ENCODE measurements at regions not wholly inside any gene's neighbourhood (a gene's known extent, or its start where the extent isn't known, plus 50 kb on each side); places are given as distances from the start of the nearest gene placed in this dataset.

- H3K4me2 ChIP-seq (ENCODE audit: low read length), result no peak overlapping the region
- TF ChIP-seq MXI1 (conservative IDR thresholded peaks at IDR 0.05; ENCODE audit: poor library complexity, severe bottlenecking) (no peak), EP300 (conservative IDR thresholded peaks at IDR 0.05; ENCODE audit: poor library complexity, severe bottlenecking) (no peak), REST (IDR thresholded peaks at IDR 0.05; ENCODE audit: borderline replicate concordance) (no peak), EZH2 (IDR thresholded peaks at IDR 0.05; ENCODE audit: borderline replicate concordance, insufficient read depth, low read length, poor library complexity, severe bottlenecking) (no peak), SMC3 (conservative IDR thresholded peaks at IDR 0.05; ENCODE audit: poor library complexity) (no peak), RAD21 (conservative IDR thresholded peaks at IDR 0.05) (no peak), TAF1 (IDR thresholded peaks at IDR 0.05; ENCODE audit: low read depth) (no peak), CTCF (IDR thresholded peaks at IDR 0.05; ENCODE audit: poor library complexity, severe bottlenecking) (no peak), POLR2AphosphoS5 (IDR thresholded peaks at IDR 0.05) (no peak)
- H3K4me3 ChIP-seq (ENCODE audit: low read length), result no peak overlapping the region
- H3K9me2 ChIP-seq (ENCODE audit: insufficient read depth, low read length), result no peaks in the 10 kb centered on the region
- H3K9me3 ChIP-seq (ENCODE audit: low read length), result no peaks in the 10 kb centered on the region
- H3K27me3 ChIP-seq (ENCODE audit: insufficient read depth, low read depth, low read length), result no peaks in the 10 kb centered on the region
- no peaks in the 10 kb centered on the region for H3K36me3 ChIP-seq (ENCODE audit: insufficient read depth, low read length)
- no peaks in the 10 kb centered on the region for H4K20me1 ChIP-seq (ENCODE audit: insufficient read depth)
- no peaks in the 10 kb centered on the region for H3K79me2 ChIP-seq (replicated peaks; ENCODE audit: insufficient read depth, low read length)
- H3K27ac ChIP-seq (ENCODE audit: low read length), result no peak overlapping the region
- H3F3A ChIP-seq (ENCODE audit: insufficient read depth, low read length, poor library complexity, severe bottlenecking), result no peaks in the 10 kb centered on the region
- H2AFZ ChIP-seq (ENCODE audit: low read depth, low read length), result no peak overlapping the region
- H3K9ac ChIP-seq (ENCODE audit: low read length), result no peak overlapping the region
Observed at GRCh38 chr1:244962130-244962529, 97.8 kb upstream of the HNRNPU start.

GRCh38 chr1:244960904-244961303 lies 96.6 kb upstream of the HNRNPU start:
- no peak overlapping the region for H3K27ac ChIP-seq (ENCODE audit: low read length)

More at GRCh38 chr1:244960904-244961303, 96.6 kb upstream of the HNRNPU start:
- no peaks in the 10 kb centered on the region for H3K27me3 ChIP-seq (ENCODE audit: insufficient read depth, low read depth, low read length)
- TF ChIP-seq POLR2AphosphoS5 (IDR thresholded peaks at IDR 0.05) (no peak), EP300 (conservative IDR thresholded peaks at IDR 0.05; ENCODE audit: poor library complexity, severe bottlenecking) (no peak), EZH2 (IDR thresholded peaks at IDR 0.05; ENCODE audit: borderline replicate concordance, insufficient read depth, low read length, poor library complexity, severe bottlenecking) (no peak), RAD21 (conservative IDR thresholded peaks at IDR 0.05) (no peak), CTCF (IDR thresholded peaks at IDR 0.05; ENCODE audit: poor library complexity, severe bottlenecking) (no peak), TAF1 (IDR thresholded peaks at IDR 0.05; ENCODE audit: low read depth) (no peak), MXI1 (conservative IDR thresholded peaks at IDR 0.05; ENCODE audit: poor library complexity, severe bottlenecking) (no peak), REST (IDR thresholded peaks at IDR 0.05; ENCODE audit: borderline replicate concordance) (no peak), SMC3 (conservative IDR thresholded peaks at IDR 0.05; ENCODE audit: poor library complexity) (no peak)
- no peak overlapping the region for H3K4me2 ChIP-seq (ENCODE audit: low read length)
- no peak overlapping the region for H2AFZ ChIP-seq (ENCODE audit: low read depth, low read length)
- H3K9ac ChIP-seq (ENCODE audit: low read length), result no peak overlapping the region
- no peaks in the 10 kb centered on the region for H3K9me2 ChIP-seq (ENCODE audit: insufficient read depth, low read length)
- H3F3A ChIP-seq (ENCODE audit: insufficient read depth, low read length, poor library complexity, severe bottlenecking), result no peaks in the 10 kb centered on the region
- no peaks in the 10 kb centered on the region for H3K36me3 ChIP-seq (ENCODE audit: insufficient read depth, low read length)
- H3K9me3 ChIP-seq (ENCODE audit: low read length), result no peaks in the 10 kb centered on the region
- H3K79me2 ChIP-seq (replicated peaks; ENCODE audit: insufficient read depth, low read length), result no peaks in the 10 kb centered on the region
- H3K4me3 ChIP-seq (ENCODE audit: low read length), result no peak overlapping the region
- H4K20me1 ChIP-seq (ENCODE audit: insufficient read depth), result no peaks in the 10 kb centered on the region

Measured in neural cell (in vitro differentiated cells).